ENCODE measurements at regions not wholly inside any gene's neighbourhood (a gene's known extent, or its start where the extent isn't known, plus 50 kb on each side); places are given as distances from the start of the nearest gene placed in this dataset.

- H3K27ac ChIP-seq, result no peak overlapping the region
- TF ChIP-seq CTCF (IDR thresholded peaks at IDR 0.05) (no peak), ZFX (IDR thresholded peaks at IDR 0.05; ENCODE audit: borderline replicate concordance) (no peak)
These were observed 85.6 kb upstream of the CCDC112 start for GRCh38 chr5:115381911-115382662.

GRCh38 chr5:115379622-115380344, 83.3 kb upstream of the CCDC112 start:
- no peak for TF ChIP-seq CTCF (IDR thresholded peaks at IDR 0.05)
- no peak for TF ChIP-seq ZFX (IDR thresholded peaks at IDR 0.05; ENCODE audit: borderline replicate concordance)
- H3K27ac ChIP-seq, result no peak overlapping the region

- H3K27ac ChIP-seq, result no peak overlapping the region
- TF ChIP-seq CTCF (IDR thresholded peaks at IDR 0.05) (no peak), ZFX (IDR thresholded peaks at IDR 0.05; ENCODE audit: borderline replicate concordance) (no peak)
These were observed 82.3 kb upstream of the CCDC112 start for GRCh38 chr5:115378754-115379153.

GRCh38 chr5:115377468-115378217, 81.2 kb upstream of the CCDC112 start:
- H3K27ac ChIP-seq, result no peak overlapping the region
- TF ChIP-seq ZFX (IDR thresholded peaks at IDR 0.05; ENCODE audit: borderline replicate concordance) (no peak), CTCF (IDR thresholded peaks at IDR 0.05) (no peak; the same call in 1 of the 2 replicates)

- TF ChIP-seq ZFX (IDR thresholded peaks at IDR 0.05; ENCODE audit: borderline replicate concordance) (no peak), CTCF (IDR thresholded peaks at IDR 0.05) (no peak)
- H3K27ac ChIP-seq, result no peak overlapping the region
These were observed 79.4 kb upstream of the CCDC112 start for GRCh38 chr5:115375893-115376292.

- H3K27ac ChIP-seq, result no peak overlapping the region
- 0 out of 2 replicates have a peak, but pooled peaks have one; percentile 14 for TF ChIP-seq CTCF (IDR thresholded peaks at IDR 0.05)
- no peak for TF ChIP-seq ZFX (IDR thresholded peaks at IDR 0.05; ENCODE audit: borderline replicate concordance)
These were observed 77.8 kb upstream of the CCDC112 start for GRCh38 chr5:115374057-115374775.

Data from 22Rv1 (cell line).